DND-41 (cell line): ENCODE measurements at regions not wholly inside any gene's neighbourhood (a gene's known extent, or its start where the extent isn't known, plus 50 kb on each side); places are given as distances from the start of the nearest gene placed in this dataset.

ENCODE experiments used
- EZH2 ChIP-seq: IDR thresholded peaks from 3 replicates; pipeline ENCODE4 v1.6.1; 2012; ENCODE audit warnings: borderline replicate concordance, low read depth, mild to moderate bottlenecking, moderate library complexity, low read length, inconsistent platforms; ENCODE audit not compliant: severe bottlenecking
- TF ChIP-seq, protein P1 (sequence below): IDR thresholded peaks from 2 replicates; pipeline ENCODE4 v1.5.1; 2012; ENCODE audit warnings: borderline replicate concordance, low read length, moderate library complexity, mild to moderate bottlenecking; ENCODE audit not compliant: poor library complexity, severe bottlenecking; ENCODE audit errors: extremely low read depth

DNA sequence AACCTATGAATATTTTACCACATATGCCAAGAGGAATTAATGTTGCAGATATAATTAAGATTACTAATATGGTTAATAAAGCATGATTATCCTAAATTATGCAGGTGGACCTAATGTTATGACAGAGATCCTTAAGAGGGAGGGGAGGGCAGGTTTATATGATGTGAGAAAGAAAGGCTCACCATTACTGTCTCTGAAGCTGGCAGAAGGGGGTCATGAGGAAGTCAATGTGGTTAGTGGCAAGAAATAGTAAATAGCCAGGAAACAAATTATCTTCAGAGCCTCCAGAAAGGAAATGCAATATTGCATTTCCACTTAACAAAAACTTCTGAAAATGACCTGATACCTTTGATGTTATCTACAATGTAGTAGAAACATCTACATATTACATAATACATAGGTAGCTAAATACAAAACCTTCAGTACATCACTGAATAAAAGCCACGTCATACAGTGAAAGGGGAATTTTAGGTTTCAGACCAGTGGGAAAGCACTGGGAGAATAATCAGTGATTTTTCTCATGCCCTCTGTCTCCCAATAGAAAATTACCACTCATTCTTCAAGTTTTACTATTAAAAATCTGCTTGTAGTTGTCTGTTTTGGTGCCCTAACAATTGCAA is 609.2 kb downstream of the SPOCK3 start:
- TF ChIP-seq, protein P1, sequence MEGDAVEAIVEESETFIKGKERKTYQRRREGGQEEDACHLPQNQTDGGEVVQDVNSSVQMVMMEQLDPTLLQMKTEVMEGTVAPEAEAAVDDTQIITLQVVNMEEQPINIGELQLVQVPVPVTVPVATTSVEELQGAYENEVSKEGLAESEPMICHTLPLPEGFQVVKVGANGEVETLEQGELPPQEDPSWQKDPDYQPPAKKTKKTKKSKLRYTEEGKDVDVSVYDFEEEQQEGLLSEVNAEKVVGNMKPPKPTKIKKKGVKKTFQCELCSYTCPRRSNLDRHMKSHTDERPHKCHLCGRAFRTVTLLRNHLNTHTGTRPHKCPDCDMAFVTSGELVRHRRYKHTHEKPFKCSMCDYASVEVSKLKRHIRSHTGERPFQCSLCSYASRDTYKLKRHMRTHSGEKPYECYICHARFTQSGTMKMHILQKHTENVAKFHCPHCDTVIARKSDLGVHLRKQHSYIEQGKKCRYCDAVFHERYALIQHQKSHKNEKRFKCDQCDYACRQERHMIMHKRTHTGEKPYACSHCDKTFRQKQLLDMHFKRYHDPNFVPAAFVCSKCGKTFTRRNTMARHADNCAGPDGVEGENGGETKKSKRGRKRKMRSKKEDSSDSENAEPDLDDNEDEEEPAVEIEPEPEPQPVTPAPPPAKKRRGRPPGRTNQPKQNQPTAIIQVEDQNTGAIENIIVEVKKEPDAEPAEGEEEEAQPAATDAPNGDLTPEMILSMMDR = no peak
- TF ChIP-seq EZH2 = no peak
